ENCODE measurements at regions not wholly inside any gene's neighbourhood (a gene's known extent, or its start where the extent isn't known, plus 50 kb on each side); places are given as distances from the start of the nearest gene placed in this dataset.

GRCh38 chr3:63048367-63049326 lies 173.4 kb upstream of the CADPS start:
- WGBS (ENCODE audit: insufficient coverage), result 97% methylated on average over 4 of the region's 4 CpGs
- H3K27me3 ChIP-seq (replicated peaks in 2 of 5; ENCODE audit: control insufficient read depth in 4 of 5, insufficient read depth in 5 of 5, low read length in 4 of 5), result no peaks in the 10 kb centered on the region
- POLR2A ChIA-PET, result no interaction called here
- CTCF ChIA-PET, result no interaction called here
- H3K4me3 ChIP-seq (ENCODE audit: control insufficient read depth in 1 of 7, extremely low read depth in 1 of 7, insufficient read depth in 4 of 7, low read depth in 2 of 7, low read length in 6 of 7), result no peak overlapping the region
- H3K27ac ChIP-seq (ENCODE audit: insufficient read depth in 1 of 2, low read depth in 1 of 2, low read length in 2 of 2, poor library complexity in 1 of 2, severe bottlenecking in 2 of 2), result no peak overlapping the region
- DNase-seq, result no peak
- H3K4me1 ChIP-seq (ENCODE audit: control extremely low read depth in 1 of 4, control insufficient read depth in 4 of 4, insufficient read depth in 4 of 4, low read length in 3 of 4), result no peaks in the 10 kb centered on the region
- peaks cover 0 to 3% (median 0%) of the 10 kb centered on the region in 5 experiments for H3K9me3 ChIP-seq (ENCODE audit: control extremely low read depth in 1 of 5, control insufficient read depth in 4 of 5, insufficient read depth in 2 of 5, low read depth in 1 of 5, low read length in 4 of 5)
- H3K36me3 ChIP-seq (ENCODE audit: control insufficient read depth in 4 of 4, insufficient read depth in 4 of 4, low read length in 3 of 4), result no peaks in the 10 kb centered on the region

DNA sequence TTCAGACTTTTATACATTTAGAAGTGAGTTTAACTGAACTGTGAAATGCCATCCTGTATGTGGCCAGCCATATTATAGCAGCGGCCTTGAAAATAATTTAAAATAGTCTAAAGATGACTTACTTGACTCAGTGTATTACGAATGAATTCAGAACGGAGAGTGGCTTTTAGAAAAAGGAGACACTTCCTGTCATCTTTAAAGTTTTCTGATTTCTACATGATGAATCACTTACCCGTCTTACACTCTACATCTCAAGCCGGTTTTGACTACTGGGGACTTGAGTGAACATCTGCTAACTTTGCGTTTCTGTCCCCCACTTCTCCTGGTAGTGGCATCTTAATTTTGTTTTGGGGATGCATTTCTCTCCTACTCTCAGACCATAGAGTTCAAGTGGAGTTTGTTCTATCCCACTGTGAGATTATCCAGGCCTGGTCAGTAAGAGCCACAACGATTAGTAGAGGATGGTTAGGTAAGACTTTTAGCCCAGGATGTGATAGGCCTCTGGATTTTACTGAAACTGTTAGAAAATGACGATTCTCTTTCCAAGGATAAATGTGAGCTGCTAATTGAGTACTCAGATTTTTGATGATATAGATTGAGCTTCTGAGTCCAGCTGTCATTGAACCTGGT lies 175.4 kb upstream of the CADPS start:
- 79% methylated on average over 5 of the region's 8 CpGs for WGBS (ENCODE audit: insufficient coverage)
- H3K4me1 ChIP-seq (ENCODE audit: control extremely low read depth in 1 of 4, control insufficient read depth in 4 of 4, insufficient read depth in 4 of 4, low read length in 3 of 4), result no peaks in the 10 kb centered on the region
- DNase-seq, result no peak
- ChIA-PET POLR2A (no interaction called here), CTCF (no interaction called here)
- H3K27ac ChIP-seq (ENCODE audit: insufficient read depth in 1 of 2, low read depth in 1 of 2, low read length in 2 of 2, poor library complexity in 1 of 2, severe bottlenecking in 2 of 2), result no peak overlapping the region
- no peak overlapping the region for H3K4me3 ChIP-seq (ENCODE audit: control insufficient read depth in 1 of 7, extremely low read depth in 1 of 7, insufficient read depth in 4 of 7, low read depth in 2 of 7, low read length in 6 of 7)
- H3K36me3 ChIP-seq (ENCODE audit: control insufficient read depth in 4 of 4, insufficient read depth in 4 of 4, low read length in 3 of 4), result no peaks in the 10 kb centered on the region
- peaks cover 0 to 1% (median 0%) of the 10 kb centered on the region in 5 experiments for H3K9me3 ChIP-seq (ENCODE audit: control extremely low read depth in 1 of 5, control insufficient read depth in 4 of 5, insufficient read depth in 2 of 5, low read depth in 1 of 5, low read length in 4 of 5)
- no peaks in the 10 kb centered on the region for H3K27me3 ChIP-seq (replicated peaks in 2 of 5; ENCODE audit: control insufficient read depth in 4 of 5, insufficient read depth in 5 of 5, low read length in 4 of 5)

DNA sequence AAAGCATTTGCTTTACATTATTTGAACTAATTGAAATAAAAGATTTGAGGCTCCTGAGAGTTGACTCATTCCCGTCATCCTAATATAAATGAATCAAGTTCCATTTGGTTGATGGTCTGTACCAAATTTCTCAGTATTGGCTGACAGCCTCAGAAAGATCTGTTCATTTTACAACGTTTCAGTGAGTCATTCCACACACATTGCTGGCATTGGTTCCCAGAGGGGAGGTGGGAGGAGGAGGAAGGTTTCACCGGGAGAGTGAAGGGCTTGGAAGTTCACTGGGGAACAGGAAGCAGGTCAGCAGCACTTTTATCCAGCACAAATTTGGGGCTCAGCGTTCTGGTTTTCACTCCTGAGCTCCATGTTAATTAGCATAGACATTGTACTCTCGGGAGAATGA lies 176.7 kb upstream of the CADPS start:
- WGBS (ENCODE audit: insufficient coverage), result 76% methylated on average over 3 of the region's 5 CpGs
- CTCF ChIA-PET, result no interaction called here
- Histone ChIP-seq H3K36me3 (ENCODE audit: control insufficient read depth in 4 of 4, insufficient read depth in 4 of 4, low read length in 3 of 4) (no peaks in the 10 kb centered on the region), H3K9me3 (ENCODE audit: control extremely low read depth in 1 of 5, control insufficient read depth in 4 of 5, insufficient read depth in 2 of 5, low read depth in 1 of 5, low read length in 4 of 5) (peaks cover 0 to 1% (median 0%) of the 10 kb centered on the region in 5 experiments), H3K4me3 (ENCODE audit: control insufficient read depth in 1 of 7, extremely low read depth in 1 of 7, insufficient read depth in 4 of 7, low read depth in 2 of 7, low read length in 6 of 7) (no peak overlapping the region), H3K4me1 (ENCODE audit: control extremely low read depth in 1 of 4, control insufficient read depth in 4 of 4, insufficient read depth in 4 of 4, low read length in 3 of 4) (no peaks in the 10 kb centered on the region), H3K27me3 (replicated peaks in 2 of 5; ENCODE audit: control insufficient read depth in 4 of 5, insufficient read depth in 5 of 5, low read length in 4 of 5) (no peaks in the 10 kb centered on the region), H3K27ac (ENCODE audit: insufficient read depth in 1 of 2, low read depth in 1 of 2, low read length in 2 of 2, poor library complexity in 1 of 2, severe bottlenecking in 2 of 2) (no peak overlapping the region)
- DNase-seq, result no peak
- POLR2A ChIA-PET, result no interaction called here

DNA sequence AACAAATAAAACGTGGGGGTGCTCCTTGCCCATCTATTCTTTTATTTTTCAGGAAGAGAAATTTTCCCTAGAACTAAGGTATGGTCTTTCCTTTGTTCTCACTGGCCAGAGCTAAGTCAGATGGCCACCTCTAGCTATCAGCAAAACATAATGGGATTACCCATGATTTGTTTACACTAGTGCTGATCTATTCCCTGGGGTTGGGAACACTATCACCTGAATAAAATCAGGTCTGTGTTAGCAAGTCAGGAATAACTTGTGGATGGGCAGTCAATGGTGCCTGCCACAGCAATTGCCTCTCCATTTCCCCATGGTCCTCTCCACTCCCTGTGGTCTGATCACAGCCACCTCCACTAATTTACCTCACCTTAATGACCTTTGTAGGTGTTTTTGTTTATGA lies 181.7 kb upstream of the CADPS start:
- no CpG with 5 or more reads among the region's 1 CpG for WGBS (ENCODE audit: insufficient coverage)
- Histone ChIP-seq H3K27me3 (replicated peaks in 2 of 5; ENCODE audit: control insufficient read depth in 4 of 5, insufficient read depth in 5 of 5, low read length in 4 of 5) (no peaks in the 10 kb centered on the region), H3K36me3 (ENCODE audit: control insufficient read depth in 4 of 4, insufficient read depth in 4 of 4, low read length in 3 of 4) (no peaks in the 10 kb centered on the region), H3K4me1 (ENCODE audit: control extremely low read depth in 1 of 4, control insufficient read depth in 4 of 4, insufficient read depth in 4 of 4, low read length in 3 of 4) (no peaks in the 10 kb centered on the region), H3K27ac (ENCODE audit: insufficient read depth in 1 of 2, low read depth in 1 of 2, low read length in 2 of 2, poor library complexity in 1 of 2, severe bottlenecking in 2 of 2) (no peak overlapping the region), H3K9me3 (ENCODE audit: control extremely low read depth in 1 of 5, control insufficient read depth in 4 of 5, insufficient read depth in 2 of 5, low read depth in 1 of 5, low read length in 4 of 5) (no peaks in the 10 kb centered on the region), H3K4me3 (ENCODE audit: control insufficient read depth in 1 of 7, extremely low read depth in 1 of 7, insufficient read depth in 4 of 7, low read depth in 2 of 7, low read length in 6 of 7) (no peak overlapping the region)
- POLR2A ChIA-PET, result no interaction called here
- no peak for DNase-seq
- CTCF ChIA-PET, result no interaction called here

- ChIA-PET CTCF (no interaction called here), POLR2A (no interaction called here)
- no peak overlapping the region for H3K27ac ChIP-seq (ENCODE audit: insufficient read depth in 1 of 2, low read depth in 1 of 2, low read length in 2 of 2, poor library complexity in 1 of 2, severe bottlenecking in 2 of 2)
- no peaks in the 10 kb centered on the region for H3K27me3 ChIP-seq (replicated peaks in 2 of 5; ENCODE audit: control insufficient read depth in 4 of 5, insufficient read depth in 5 of 5, low read length in 4 of 5)
- H3K9me3 ChIP-seq (ENCODE audit: control extremely low read depth in 1 of 5, control insufficient read depth in 4 of 5, insufficient read depth in 2 of 5, low read depth in 1 of 5, low read length in 4 of 5), result no peaks in the 10 kb centered on the region
- no peaks in the 10 kb centered on the region for H3K36me3 ChIP-seq (ENCODE audit: control insufficient read depth in 4 of 4, insufficient read depth in 4 of 4, low read length in 3 of 4)
- no peak overlapping the region for H3K4me3 ChIP-seq (ENCODE audit: control insufficient read depth in 1 of 7, extremely low read depth in 1 of 7, insufficient read depth in 4 of 7, low read depth in 2 of 7, low read length in 6 of 7)
- H3K4me1 ChIP-seq (ENCODE audit: control extremely low read depth in 1 of 4, control insufficient read depth in 4 of 4, insufficient read depth in 4 of 4, low read length in 3 of 4), result no peaks in the 10 kb centered on the region
- no CpG with 5 or more reads among the region's 2 CpGs for WGBS (ENCODE audit: insufficient coverage)
- DNase-seq, result no peak
Observed at GRCh38 chr3:63060412-63060811, 185.2 kb upstream of the CADPS start.

DNA sequence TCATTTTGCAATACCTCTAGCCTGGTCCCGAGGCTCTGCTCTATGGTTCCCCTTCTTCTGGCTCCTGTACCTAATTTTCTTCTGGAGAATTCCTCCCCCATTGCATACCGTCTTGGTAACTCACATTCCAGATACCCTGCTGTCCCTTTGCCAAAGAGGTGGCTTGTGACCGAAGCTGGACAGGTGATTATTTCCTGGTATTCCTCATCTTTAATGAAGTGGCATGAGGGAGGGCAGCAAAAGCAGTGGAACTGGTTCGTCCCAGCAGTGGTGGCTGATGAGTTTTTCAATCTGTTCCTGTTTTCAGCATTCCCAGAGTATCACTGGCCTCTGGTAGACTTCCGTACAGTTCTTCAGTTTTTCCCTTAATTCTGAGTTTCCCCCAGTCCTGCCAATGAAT lies 186.2 kb upstream of the CADPS start:
- ChIA-PET CTCF (no interaction called here), POLR2A (no interaction called here)
- Histone ChIP-seq H3K36me3 (ENCODE audit: control insufficient read depth in 4 of 4, insufficient read depth in 4 of 4, low read length in 3 of 4) (no peaks in the 10 kb centered on the region), H3K9me3 (ENCODE audit: control extremely low read depth in 1 of 5, control insufficient read depth in 4 of 5, insufficient read depth in 2 of 5, low read depth in 1 of 5, low read length in 4 of 5) (no peaks in the 10 kb centered on the region), H3K4me3 (ENCODE audit: control insufficient read depth in 1 of 7, extremely low read depth in 1 of 7, insufficient read depth in 4 of 7, low read depth in 2 of 7, low read length in 6 of 7) (no peak overlapping the region), H3K27me3 (replicated peaks in 2 of 5; ENCODE audit: control insufficient read depth in 4 of 5, insufficient read depth in 5 of 5, low read length in 4 of 5) (no peaks in the 10 kb centered on the region), H3K4me1 (ENCODE audit: control extremely low read depth in 1 of 4, control insufficient read depth in 4 of 4, insufficient read depth in 4 of 4, low read length in 3 of 4) (no peaks in the 10 kb centered on the region), H3K27ac (ENCODE audit: insufficient read depth in 1 of 2, low read depth in 1 of 2, low read length in 2 of 2, poor library complexity in 1 of 2, severe bottlenecking in 2 of 2) (no peak overlapping the region)
- no peak for DNase-seq
- 80% methylated on average over 4 of the region's 5 CpGs for WGBS (ENCODE audit: insufficient coverage)

GRCh38 chr3:63064209-63064755 lies 189.1 kb upstream of the CADPS start:
- no peaks in the 10 kb centered on the region for H3K36me3 ChIP-seq (ENCODE audit: control insufficient read depth in 4 of 4, insufficient read depth in 4 of 4, low read length in 3 of 4)
- ChIA-PET POLR2A (no interaction called here), CTCF (interaction anchor here (0.8 kb wide), 1 partner anchor 9 kb away, joined by 3 read pairs; no protein-coding TSS in a partner anchor)
- no peaks in the 10 kb centered on the region for H3K9me3 ChIP-seq (ENCODE audit: control extremely low read depth in 1 of 5, control insufficient read depth in 4 of 5, insufficient read depth in 2 of 5, low read depth in 1 of 5, low read length in 4 of 5)
- DNase-seq, result no peak
- no peak overlapping the region for H3K4me3 ChIP-seq (ENCODE audit: control insufficient read depth in 1 of 7, extremely low read depth in 1 of 7, insufficient read depth in 4 of 7, low read depth in 2 of 7, low read length in 6 of 7)
- no peaks in the 10 kb centered on the region for H3K27me3 ChIP-seq (replicated peaks in 2 of 5; ENCODE audit: control insufficient read depth in 4 of 5, insufficient read depth in 5 of 5, low read length in 4 of 5)
- WGBS (ENCODE audit: insufficient coverage), result no CpG with 5 or more reads among the region's 1 CpG
- no peaks in the 10 kb centered on the region for H3K4me1 ChIP-seq (ENCODE audit: control extremely low read depth in 1 of 4, control insufficient read depth in 4 of 4, insufficient read depth in 4 of 4, low read length in 3 of 4)
- H3K27ac ChIP-seq (ENCODE audit: insufficient read depth in 1 of 2, low read depth in 1 of 2, low read length in 2 of 2, poor library complexity in 1 of 2, severe bottlenecking in 2 of 2), result no peak overlapping the region
